ENCODE measurements at regions not wholly inside any gene's neighbourhood (a gene's known extent, or its start where the extent isn't known, plus 50 kb on each side); places are given as distances from the start of the nearest gene placed in this dataset.

DNA sequence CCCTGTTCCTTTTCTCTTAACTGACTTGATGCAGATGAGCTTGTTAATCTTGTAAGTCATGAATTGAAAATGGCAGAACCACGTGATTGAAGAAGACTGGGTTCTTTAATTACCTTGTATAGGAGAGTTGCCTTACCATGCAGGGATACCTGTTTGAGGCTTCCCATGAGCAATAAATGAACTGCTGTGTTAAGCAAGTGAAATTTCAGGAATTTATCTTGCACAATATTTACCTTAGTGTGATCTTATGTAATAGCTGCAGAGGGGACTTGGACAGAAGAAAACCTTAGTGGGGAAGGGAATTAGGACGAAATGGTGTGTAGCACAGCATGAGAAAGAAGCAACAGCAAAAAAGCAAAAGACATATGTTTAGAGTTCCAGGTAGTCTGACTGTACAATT is 384.0 kb upstream of the TMEFF2 start:
- WGBS (ENCODE audit: insufficient coverage, insufficient read length): no CpG with 5 or more reads among the region's 2 CpGs
- H3K4me3 ChIP-seq (ENCODE audit: low read length): no peak overlapping the region
- DNase-seq (ENCODE audit: low read depth, low spot score): no peak

DNA sequence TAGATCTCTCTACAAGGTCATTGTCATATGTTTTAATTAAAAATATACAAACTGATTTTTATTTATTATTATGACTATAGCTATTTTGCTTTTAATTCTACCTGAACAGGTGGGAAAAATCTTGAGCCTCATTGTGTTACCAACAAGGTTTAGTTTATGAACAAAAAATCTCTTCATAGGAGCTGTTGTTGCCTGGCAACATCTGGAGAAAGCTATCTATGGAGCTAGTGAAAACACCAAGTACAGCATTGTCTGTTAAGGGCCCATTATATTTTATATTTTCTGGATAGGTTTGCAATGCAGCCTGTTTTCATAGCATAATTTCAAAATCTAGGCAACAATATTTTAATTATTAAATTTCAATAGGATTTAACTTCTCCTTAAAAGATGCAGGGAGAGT is 383.0 kb upstream of the TMEFF2 start:
- DNase-seq (ENCODE audit: low read depth, low spot score): no peak
- Histone ChIP-seq H3K4me1 (ENCODE audit: control insufficient read depth, insufficient read depth, low read length) (no peaks in the 10 kb centered on the region), H3K9me3 (ENCODE audit: control insufficient read depth, insufficient read depth, low read length) (no peaks in the 10 kb centered on the region), H3K27me3 (ENCODE audit: control insufficient read depth, insufficient read depth, low read length) (no peaks in the 10 kb centered on the region), H3K36me3 (ENCODE audit: control insufficient read depth, insufficient read depth, low read length) (no peaks in the 10 kb centered on the region), H3K27ac (ENCODE audit: low read length) (no peak overlapping the region), H3K4me3 (ENCODE audit: low read length) (no peak overlapping the region)

More for the DNA sequence above, 384.0 kb upstream of the TMEFF2 start:
- Histone ChIP-seq H3K27ac (ENCODE audit: low read length) (no peak overlapping the region), H3K36me3 (ENCODE audit: control insufficient read depth, insufficient read depth, low read length) (no peaks in the 10 kb centered on the region), H3K9me3 (ENCODE audit: control insufficient read depth, insufficient read depth, low read length) (no peaks in the 10 kb centered on the region), H3K27me3 (ENCODE audit: control insufficient read depth, insufficient read depth, low read length) (no peaks in the 10 kb centered on the region), H3K4me1 (ENCODE audit: control insufficient read depth, insufficient read depth, low read length) (no peaks in the 10 kb centered on the region)

DNA sequence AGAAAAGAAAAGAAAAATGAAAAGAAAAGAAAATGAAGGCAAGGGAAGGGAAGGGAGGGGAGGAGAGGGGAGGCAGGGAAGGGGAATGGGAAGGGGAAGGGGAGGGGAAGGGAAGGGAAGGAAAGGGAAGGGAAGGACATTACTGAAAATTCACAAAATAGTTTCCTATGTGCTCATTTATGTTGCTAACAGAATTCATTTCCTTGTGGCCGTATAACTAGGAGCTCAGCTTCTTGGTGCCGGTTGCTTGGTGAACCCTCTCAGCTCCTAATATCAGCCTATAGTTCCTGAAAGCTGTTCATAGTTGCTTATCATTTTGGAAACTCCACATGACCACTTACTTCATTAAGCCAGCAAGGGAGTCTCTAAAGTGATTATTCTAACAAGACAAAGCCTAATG is 379.8 kb upstream of the TMEFF2 start:
- Histone ChIP-seq H3K27ac (ENCODE audit: low read length) (no peak overlapping the region), H3K9me3 (ENCODE audit: control insufficient read depth, insufficient read depth, low read length) (no peaks in the 10 kb centered on the region), H3K36me3 (ENCODE audit: control insufficient read depth, insufficient read depth, low read length) (no peaks in the 10 kb centered on the region), H3K27me3 (ENCODE audit: control insufficient read depth, insufficient read depth, low read length) (no peaks in the 10 kb centered on the region), H3K4me3 (ENCODE audit: low read length) (no peak overlapping the region), H3K4me1 (ENCODE audit: control insufficient read depth, insufficient read depth, low read length) (no peaks in the 10 kb centered on the region)
- DNase-seq (ENCODE audit: low read depth, low spot score): no peak
- no CpG with 5 or more reads among the region's 2 CpGs for WGBS (ENCODE audit: insufficient coverage, insufficient read length)

DNA sequence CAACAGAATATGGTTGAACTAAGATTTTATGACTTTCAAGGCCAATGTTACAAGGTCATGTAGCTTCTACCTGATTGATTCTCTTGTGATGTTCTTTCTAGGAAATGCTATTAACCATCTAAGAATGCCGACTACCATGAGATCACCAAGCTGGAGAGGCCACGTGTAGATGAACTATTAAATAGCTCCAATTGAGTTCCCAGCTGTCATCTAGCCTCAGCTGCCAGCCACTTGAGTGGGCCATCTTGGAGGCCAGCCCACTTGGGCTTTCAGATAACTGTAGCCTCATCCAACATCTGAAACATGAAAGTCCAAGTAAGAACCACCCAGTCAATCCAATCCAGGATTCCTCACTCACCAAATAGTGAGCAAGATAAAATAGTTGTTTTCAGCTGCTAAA is 376.9 kb upstream of the TMEFF2 start:
- no peaks in the 10 kb centered on the region for H3K27me3 ChIP-seq (ENCODE audit: control insufficient read depth, insufficient read depth, low read length)
- no peaks in the 10 kb centered on the region for H3K4me1 ChIP-seq (ENCODE audit: control insufficient read depth, insufficient read depth, low read length)
- no peaks in the 10 kb centered on the region for H3K36me3 ChIP-seq (ENCODE audit: control insufficient read depth, insufficient read depth, low read length)
- no CpG with 5 or more reads among the region's 2 CpGs for WGBS (ENCODE audit: insufficient coverage, insufficient read length)
- H3K9me3 ChIP-seq (ENCODE audit: control insufficient read depth, insufficient read depth, low read length): no peaks in the 10 kb centered on the region
- no peak overlapping the region for H3K27ac ChIP-seq (ENCODE audit: low read length)
- H3K4me3 ChIP-seq (ENCODE audit: low read length): no peak overlapping the region
- no peak for DNase-seq (ENCODE audit: low read depth, low spot score)

DNA sequence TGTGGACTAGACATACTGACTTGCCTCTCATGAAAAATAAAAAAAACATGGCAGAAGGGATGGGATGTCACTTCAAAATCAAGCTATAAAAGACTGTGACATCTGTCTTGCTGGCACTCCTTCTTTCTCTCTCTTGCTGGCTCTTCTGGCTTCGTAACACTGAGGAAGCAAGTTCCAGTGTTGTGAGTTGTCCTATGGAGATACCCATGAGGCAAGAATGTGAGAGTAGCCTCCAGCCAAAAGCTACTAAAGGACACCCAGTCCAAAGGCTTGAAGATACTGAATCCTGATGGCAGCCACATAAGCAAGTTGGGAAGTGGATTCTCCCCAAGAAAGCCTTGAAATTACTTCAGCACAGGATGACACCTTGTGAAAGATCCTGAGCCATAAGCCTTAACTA is 376.1 kb upstream of the TMEFF2 start:
- no peak for DNase-seq (ENCODE audit: low read depth, low spot score)
- no CpG with 5 or more reads among the region's 1 CpG for WGBS (ENCODE audit: insufficient coverage, insufficient read length)
- Histone ChIP-seq H3K36me3 (ENCODE audit: control insufficient read depth, insufficient read depth, low read length) (no peaks in the 10 kb centered on the region), H3K27me3 (ENCODE audit: control insufficient read depth, insufficient read depth, low read length) (no peaks in the 10 kb centered on the region), H3K4me1 (ENCODE audit: control insufficient read depth, insufficient read depth, low read length) (no peaks in the 10 kb centered on the region), H3K9me3 (ENCODE audit: control insufficient read depth, insufficient read depth, low read length) (no peaks in the 10 kb centered on the region), H3K4me3 (ENCODE audit: low read length) (no peak overlapping the region), H3K27ac (ENCODE audit: low read length) (no peak overlapping the region)

DNA sequence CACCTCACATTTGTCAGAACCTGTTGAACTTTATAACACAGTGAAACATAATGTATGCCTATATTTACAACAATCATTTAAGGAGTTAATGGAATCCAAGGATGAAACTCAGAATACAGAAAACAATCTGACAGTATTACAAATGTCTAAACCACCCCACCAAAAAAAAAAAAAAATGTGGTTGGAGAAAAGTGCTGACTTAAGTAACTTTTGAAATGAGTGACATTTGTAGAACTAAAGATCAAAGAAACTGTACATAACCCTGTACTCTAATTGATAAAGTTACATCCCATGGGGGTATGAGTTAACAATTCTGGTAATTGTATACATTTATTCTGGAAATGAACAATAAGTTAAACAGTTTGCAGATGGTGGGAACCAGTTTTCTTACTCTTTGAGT is 372.1 kb upstream of the TMEFF2 start:
- no peak overlapping the region for H3K4me3 ChIP-seq (ENCODE audit: low read length)
- no peaks in the 10 kb centered on the region for H3K9me3 ChIP-seq (ENCODE audit: control insufficient read depth, insufficient read depth, low read length)
- no peak for DNase-seq (ENCODE audit: low read depth, low spot score)
- no peaks in the 10 kb centered on the region for H3K27me3 ChIP-seq (ENCODE audit: control insufficient read depth, insufficient read depth, low read length)
- no peaks in the 10 kb centered on the region for H3K36me3 ChIP-seq (ENCODE audit: control insufficient read depth, insufficient read depth, low read length)
- H3K27ac ChIP-seq (ENCODE audit: low read length): no peak overlapping the region
- H3K4me1 ChIP-seq (ENCODE audit: control insufficient read depth, insufficient read depth, low read length): no peaks in the 10 kb centered on the region

DNA sequence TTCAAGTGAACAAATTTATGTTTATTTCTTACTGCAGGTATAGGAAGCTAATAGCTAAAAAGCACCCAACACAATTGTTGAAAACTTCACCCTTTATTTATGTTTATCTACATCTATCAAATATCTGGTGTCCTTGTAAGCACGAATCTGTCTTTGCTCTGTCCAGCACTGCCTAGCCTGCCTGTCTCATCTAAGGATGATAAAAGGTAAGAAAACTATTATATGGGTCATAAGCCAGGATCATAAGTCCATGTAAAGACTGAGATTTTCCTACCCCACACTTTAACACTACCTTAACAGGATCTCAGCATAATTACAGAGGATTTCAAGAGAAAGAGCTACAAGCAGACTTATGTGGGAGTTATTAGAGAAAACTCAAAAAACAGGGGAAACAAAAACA is 365.6 kb upstream of the TMEFF2 start:
- Histone ChIP-seq H3K27me3 (ENCODE audit: control insufficient read depth, insufficient read depth, low read length) (no peaks in the 10 kb centered on the region), H3K4me1 (ENCODE audit: control insufficient read depth, insufficient read depth, low read length) (no peaks in the 10 kb centered on the region), H3K27ac (ENCODE audit: low read length) (no peak overlapping the region), H3K4me3 (ENCODE audit: low read length) (no peak overlapping the region), H3K36me3 (ENCODE audit: control insufficient read depth, insufficient read depth, low read length) (no peaks in the 10 kb centered on the region), H3K9me3 (ENCODE audit: control insufficient read depth, insufficient read depth, low read length) (no peaks in the 10 kb centered on the region)
- no CpG with 5 or more reads among the region's 1 CpG for WGBS (ENCODE audit: insufficient coverage, insufficient read length)
- DNase-seq (ENCODE audit: low read depth, low spot score): no peak

DNA sequence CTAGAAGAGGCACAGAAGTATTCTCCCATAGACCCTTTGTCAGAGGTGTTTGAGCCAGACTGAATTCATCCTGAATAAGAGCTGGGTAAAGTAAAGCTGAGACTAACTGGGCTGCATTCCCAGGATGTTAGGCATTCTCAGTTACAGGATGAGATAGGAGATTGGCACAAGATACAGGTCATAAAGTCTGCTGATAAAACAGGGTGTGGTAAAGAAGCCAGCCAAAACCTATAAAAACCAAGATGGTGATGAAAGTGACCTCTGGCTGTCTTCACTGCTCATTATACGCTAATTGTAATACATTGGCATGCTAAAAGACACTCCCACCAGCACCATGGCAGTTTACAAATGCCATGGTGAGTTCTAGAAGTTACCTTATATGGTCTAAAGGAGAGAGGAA is 364.9 kb upstream of the TMEFF2 start:
- Histone ChIP-seq H3K27ac (ENCODE audit: low read length) (no peak overlapping the region), H3K4me1 (ENCODE audit: control insufficient read depth, insufficient read depth, low read length) (no peaks in the 10 kb centered on the region), H3K4me3 (ENCODE audit: low read length) (no peak overlapping the region), H3K27me3 (ENCODE audit: control insufficient read depth, insufficient read depth, low read length) (no peaks in the 10 kb centered on the region), H3K9me3 (ENCODE audit: control insufficient read depth, insufficient read depth, low read length) (no peaks in the 10 kb centered on the region), H3K36me3 (ENCODE audit: control insufficient read depth, insufficient read depth, low read length) (no peaks in the 10 kb centered on the region)
- no CpG with 5 or more reads among the region's 1 CpG for WGBS (ENCODE audit: insufficient coverage, insufficient read length)
- no peak for DNase-seq (ENCODE audit: low read depth, low spot score)

DNA sequence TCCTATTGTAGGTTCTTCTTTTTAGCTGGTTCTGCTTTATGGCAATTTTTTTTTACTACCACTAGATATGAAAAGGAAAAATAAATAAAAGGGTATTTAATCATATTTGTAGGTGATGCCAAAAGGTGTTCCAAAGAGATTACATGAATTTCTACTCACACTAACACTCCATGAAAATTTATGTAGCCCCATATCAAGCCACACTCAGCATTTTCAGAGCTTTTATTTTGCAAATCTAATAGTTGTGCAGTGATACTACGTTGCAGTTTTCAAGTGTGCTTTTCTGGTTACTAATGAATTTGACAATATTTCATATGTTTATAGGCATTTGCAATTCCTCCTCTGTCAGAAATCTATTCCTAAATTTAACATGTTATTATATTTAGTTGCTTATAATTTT is 363.9 kb upstream of the TMEFF2 start:
- H3K4me3 ChIP-seq (ENCODE audit: low read length): no peak overlapping the region
- no peaks in the 10 kb centered on the region for H3K9me3 ChIP-seq (ENCODE audit: control insufficient read depth, insufficient read depth, low read length)
- no CpG with 5 or more reads among the region's 1 CpG for WGBS (ENCODE audit: insufficient coverage, insufficient read length)
- H3K4me1 ChIP-seq (ENCODE audit: control insufficient read depth, insufficient read depth, low read length): no peaks in the 10 kb centered on the region
- H3K27me3 ChIP-seq (ENCODE audit: control insufficient read depth, insufficient read depth, low read length): no peaks in the 10 kb centered on the region
- no peaks in the 10 kb centered on the region for H3K36me3 ChIP-seq (ENCODE audit: control insufficient read depth, insufficient read depth, low read length)
- DNase-seq (ENCODE audit: low read depth, low spot score): no peak
- H3K27ac ChIP-seq (ENCODE audit: low read length): no peak overlapping the region

DNA sequence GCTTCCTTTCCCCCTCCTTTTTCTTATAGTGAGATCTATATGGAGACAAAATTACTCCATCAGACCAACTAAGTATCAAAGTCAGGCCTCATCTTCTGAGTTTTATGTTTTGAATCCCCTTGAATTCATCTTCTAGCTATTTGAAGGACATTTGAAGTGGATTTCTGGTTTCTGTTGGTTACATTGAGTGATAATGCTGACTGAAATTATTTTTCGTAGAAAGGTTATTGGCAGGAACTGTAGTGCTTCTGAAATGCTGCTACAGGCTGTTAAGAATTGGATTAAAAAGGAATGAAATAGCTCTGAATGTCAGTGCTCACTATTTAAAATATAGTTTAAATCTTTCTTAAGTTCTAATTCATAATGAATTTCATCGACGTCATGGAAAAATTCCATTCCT is 361.0 kb upstream of the TMEFF2 start:
- WGBS (ENCODE audit: insufficient coverage, insufficient read length): no CpG with 5 or more reads among the region's 3 CpGs
- H3K27ac ChIP-seq (ENCODE audit: low read length): no peak overlapping the region
- H3K36me3 ChIP-seq (ENCODE audit: control insufficient read depth, insufficient read depth, low read length): no peaks in the 10 kb centered on the region
- H3K4me1 ChIP-seq (ENCODE audit: control insufficient read depth, insufficient read depth, low read length): no peaks in the 10 kb centered on the region
- no peak overlapping the region for H3K4me3 ChIP-seq (ENCODE audit: low read length)
- DNase-seq (ENCODE audit: low read depth, low spot score): no peak
- H3K27me3 ChIP-seq (ENCODE audit: control insufficient read depth, insufficient read depth, low read length): no peaks in the 10 kb centered on the region
- no peaks in the 10 kb centered on the region for H3K9me3 ChIP-seq (ENCODE audit: control insufficient read depth, insufficient read depth, low read length)

DNA sequence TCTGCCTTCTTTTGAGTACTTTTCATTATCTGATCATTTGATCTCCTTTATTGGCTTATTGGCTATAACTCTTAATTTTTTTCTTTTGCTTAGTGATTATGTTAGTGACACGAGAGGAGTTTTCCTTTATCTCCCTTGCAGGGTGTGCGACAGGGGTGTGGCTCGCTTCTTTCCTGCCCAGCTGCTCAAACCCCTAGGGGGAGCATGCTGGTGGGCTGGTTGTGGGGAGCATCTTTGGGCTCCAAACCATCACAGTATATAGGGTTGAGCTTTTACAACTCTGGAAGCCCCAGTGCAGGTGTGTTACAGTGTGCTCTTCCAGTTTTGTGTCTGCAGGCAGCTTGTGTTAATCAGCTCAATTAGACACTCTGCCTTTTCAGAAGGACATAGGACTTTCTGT is 357.0 kb upstream of the TMEFF2 start:
- no CpG with 5 or more reads among the region's 3 CpGs for WGBS (ENCODE audit: insufficient coverage, insufficient read length)
- H3K36me3 ChIP-seq (ENCODE audit: control insufficient read depth, insufficient read depth, low read length): no peaks in the 10 kb centered on the region
- H3K4me3 ChIP-seq (ENCODE audit: low read length): no peak overlapping the region
- no peaks in the 10 kb centered on the region for H3K9me3 ChIP-seq (ENCODE audit: control insufficient read depth, insufficient read depth, low read length)
- H3K27me3 ChIP-seq (ENCODE audit: control insufficient read depth, insufficient read depth, low read length): no peaks in the 10 kb centered on the region
- DNase-seq (ENCODE audit: low read depth, low spot score): no peak
- no peaks in the 10 kb centered on the region for H3K4me1 ChIP-seq (ENCODE audit: control insufficient read depth, insufficient read depth, low read length)
- no peak overlapping the region for H3K27ac ChIP-seq (ENCODE audit: low read length)

All from iPS DF 6.9 (cell line).